OCI-LY7 (cell line): ENCODE measurements at regions not wholly inside any gene's neighbourhood (a gene's known extent, or its start where the extent isn't known, plus 50 kb on each side); places are given as distances from the start of the nearest gene placed in this dataset.

Experiments
- BruUV-seq: library from RNA; stranded (reverse); fragments of 400-500 nt; replicated peaks from 2 replicates; lab custom pipeline; 2021; lab: Mats Ljungman, UMichigan
- CTCF ChIA-PET: fragments of 300-600 bp; sonication (Branson Sonifier 250); formaldehyde crosslinking; loops from one replicate; lab custom pipeline; 2022; ENCODE audit warnings: antibody characterized with exemption; ENCODE audit not compliant: unreplicated experiment; lab: Charles Lee
- POLR2A ChIA-PET: fragments of 300-600 bp; sonication (Branson Sonifier 250); formaldehyde crosslinking; loops from one replicate; lab custom pipeline; 2022; ENCODE audit warnings: antibody characterized with exemption; lab: Charles Lee
- DNase-seq: peaks from one replicate; pipeline ENCODE4 v3.0.0-alpha.2; 2015; ENCODE audit warnings: low spot score
- H2AFZ ChIP-seq: fragments of 200-600 bp; sonication (generic), shearing (Covaris generic); 2 replicates; pipeline ENCODE4 v1.6.1; 2014; ENCODE audit warnings: mild to moderate bottlenecking, antibody characterized with exemption, low read length, moderate library complexity
- H3K27ac ChIP-seq: fragments of 200-600 bp; sonication (generic); 2 replicates; pipeline ENCODE4 v1.5.1; 2014; ENCODE audit warnings: mixed run types, low read depth, mild to moderate bottlenecking, moderate library complexity, low read length, inconsistent platforms; ENCODE audit not compliant: poor library complexity, severe bottlenecking
- H3K36me3 ChIP-seq: fragments of 200-600 bp; sonication (generic); 2 replicates; pipeline ENCODE4 v1.6.1; 2014; ENCODE audit warnings: mild to moderate bottlenecking, antibody characterized with exemption, low read length, moderate library complexity, mixed read lengths; ENCODE audit not compliant: insufficient read depth
- H3K4me1 ChIP-seq: fragments of 200-600 bp; sonication (generic); 2 replicates; pipeline ENCODE4 v1.5.1; 2014; ENCODE audit warnings: mild to moderate bottlenecking, low read length; ENCODE audit not compliant: insufficient read depth, poor library complexity, severe bottlenecking
- H3K4me2 ChIP-seq: fragments of 200-600 bp; sonication (generic); 2 replicates; pipeline ENCODE4 v1.6.1; 2014; ENCODE audit warnings: mild to moderate bottlenecking, low read length
- H3K4me3 ChIP-seq: fragments of 200-600 bp; sonication (generic); 2 replicates; pipeline ENCODE4 v1.5.1; 2014; ENCODE audit warnings: mild to moderate bottlenecking, low read depth, low read length; ENCODE audit not compliant: poor library complexity, severe bottlenecking
- H3K79me2 ChIP-seq: fragments of 200-600 bp; sonication (generic); 2 replicates; pipeline ENCODE4 v1.6.1; 2016; ENCODE audit warnings: low read depth, mild to moderate bottlenecking, low read length, moderate library complexity, mixed read lengths; ENCODE audit not compliant: insufficient read depth
- H3K9me2 ChIP-seq: fragments of 200-600 bp; sonication (generic); 2 replicates; pipeline ENCODE4 v1.6.1; 2016; ENCODE audit warnings: mild to moderate bottlenecking, low read length, mixed read lengths; ENCODE audit not compliant: insufficient read depth
- H3K9me3 ChIP-seq: fragments of 200-600 bp; sonication (generic); 2 replicates; pipeline ENCODE4 v1.6.1; 2014; ENCODE audit warnings: mild to moderate bottlenecking, mixed run types, low read length, mixed read lengths
- H4K20me1 ChIP-seq: fragments of 200-600 bp; sonication (generic); 2 replicates; pipeline ENCODE4 v1.6.1; 2014; ENCODE audit warnings: mild to moderate bottlenecking, antibody characterized with exemption, low read length, moderate library complexity, mixed read lengths; ENCODE audit not compliant: insufficient read depth
- EZH2phosphoT487 ChIP-seq: fragments of 200-600 bp; sonication (generic); IDR thresholded peaks from 2 replicates; pipeline ENCODE4 v1.6.1; 2018; ENCODE audit warnings: low read depth, borderline replicate concordance, mild to moderate bottlenecking, mixed run types, antibody characterized with exemption, low read length, moderate library complexity, mixed read lengths
- intact Hi-C: fragments of 100-400 bp; cut with micrococcal nuclease; formaldehyde crosslinking; loops from one replicate; pipeline ENCODE4 v1.10.0; 2022; ENCODE audit not compliant: unreplicated experiment
- TF ChIP-seq, protein P1 (sequence below): fragments of 200-600 bp; sonication (generic); conservative IDR thresholded peaks from 2 replicates; pipeline ENCODE4 v1.5.1; 2014; ENCODE audit warnings: mild to moderate bottlenecking, antibody characterized with exemption, low read length, moderate library complexity, mixed read lengths

GRCh38 chr20:12175538-12175937 is 257.8 kb downstream of the BTBD3 start:
- Histone ChIP-seq H3K4me1 (no peaks in the 10 kb centered on the region), H4K20me1 (no peaks in the 10 kb centered on the region), H2AFZ (no peak overlapping the region), H3K36me3 (no peaks in the 10 kb centered on the region), H3K4me3 (no peak overlapping the region), H3K9me2 (no peaks in the 10 kb centered on the region), H3K9me3 (no peaks in the 10 kb centered on the region), H3K79me2 (no peaks in the 10 kb centered on the region), H3K4me2 (no peak overlapping the region), H3K27ac (no peak overlapping the region)
- ChIA-PET POLR2A (no interaction called here), CTCF (no interaction called here)
- intact Hi-C loops, result no loop called here
- TF ChIP-seq EZH2phosphoT487, result no peak
- TF ChIP-seq, protein P1, sequence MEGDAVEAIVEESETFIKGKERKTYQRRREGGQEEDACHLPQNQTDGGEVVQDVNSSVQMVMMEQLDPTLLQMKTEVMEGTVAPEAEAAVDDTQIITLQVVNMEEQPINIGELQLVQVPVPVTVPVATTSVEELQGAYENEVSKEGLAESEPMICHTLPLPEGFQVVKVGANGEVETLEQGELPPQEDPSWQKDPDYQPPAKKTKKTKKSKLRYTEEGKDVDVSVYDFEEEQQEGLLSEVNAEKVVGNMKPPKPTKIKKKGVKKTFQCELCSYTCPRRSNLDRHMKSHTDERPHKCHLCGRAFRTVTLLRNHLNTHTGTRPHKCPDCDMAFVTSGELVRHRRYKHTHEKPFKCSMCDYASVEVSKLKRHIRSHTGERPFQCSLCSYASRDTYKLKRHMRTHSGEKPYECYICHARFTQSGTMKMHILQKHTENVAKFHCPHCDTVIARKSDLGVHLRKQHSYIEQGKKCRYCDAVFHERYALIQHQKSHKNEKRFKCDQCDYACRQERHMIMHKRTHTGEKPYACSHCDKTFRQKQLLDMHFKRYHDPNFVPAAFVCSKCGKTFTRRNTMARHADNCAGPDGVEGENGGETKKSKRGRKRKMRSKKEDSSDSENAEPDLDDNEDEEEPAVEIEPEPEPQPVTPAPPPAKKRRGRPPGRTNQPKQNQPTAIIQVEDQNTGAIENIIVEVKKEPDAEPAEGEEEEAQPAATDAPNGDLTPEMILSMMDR, result no peak
- DNase-seq, result no peak
- BruUV-seq, result no TSS peak

DNA sequence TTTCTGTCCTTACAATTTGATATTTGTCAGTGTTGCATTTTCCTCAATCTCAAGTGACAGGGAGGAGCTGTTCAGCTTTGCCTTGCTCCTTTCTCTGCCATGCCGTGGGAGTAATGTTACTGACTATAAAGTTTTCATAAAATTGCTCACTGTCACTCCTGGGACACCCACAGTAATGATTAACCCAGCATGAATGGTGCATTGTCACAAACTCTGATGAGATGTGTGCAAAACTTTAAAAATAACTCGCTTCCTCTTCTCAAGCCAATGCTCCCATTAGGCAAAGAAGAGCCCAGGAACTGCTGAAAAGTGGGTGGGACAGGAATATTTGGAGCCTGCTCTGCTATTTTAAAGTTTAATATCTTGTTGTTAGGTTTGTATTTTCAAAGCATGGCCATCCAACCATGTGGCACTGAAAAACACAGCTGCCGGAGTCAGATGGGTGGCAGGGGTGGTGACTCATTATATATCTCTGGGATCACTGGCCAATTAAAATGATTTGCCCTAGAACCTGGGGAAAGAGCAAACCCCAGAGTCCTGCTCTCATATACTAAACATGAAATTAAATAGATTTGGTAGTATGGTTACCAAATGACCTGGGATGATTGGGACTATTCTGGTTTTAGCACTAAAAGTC is 260.1 kb downstream of the BTBD3 start:
- H4K20me1 ChIP-seq, result no peaks in the 10 kb centered on the region
- H3K36me3 ChIP-seq, result no peaks in the 10 kb centered on the region
- intact Hi-C loops, result no loop called here
- ChIA-PET CTCF (no interaction called here), POLR2A (interaction anchor here (0.8 kb wide), 1 partner anchor 983 kb away, joined by 3 read pairs; no protein-coding TSS in a partner anchor)
- H3K9me2 ChIP-seq, result no peaks in the 10 kb centered on the region
- H3K27ac ChIP-seq, result no peak overlapping the region
- no peak overlapping the region for H2AFZ ChIP-seq
- H3K9me3 ChIP-seq, result no peaks in the 10 kb centered on the region
- TF ChIP-seq, protein P1, result no peak
- TF ChIP-seq EZH2phosphoT487, result no peak
- no peak overlapping the region for H3K4me2 ChIP-seq
- H3K4me3 ChIP-seq, result no peak overlapping the region
- no peaks in the 10 kb centered on the region for H3K79me2 ChIP-seq
- BruUV-seq, result no TSS peak
- H3K4me1 ChIP-seq, result no peaks in the 10 kb centered on the region
- no peak for DNase-seq

DNA sequence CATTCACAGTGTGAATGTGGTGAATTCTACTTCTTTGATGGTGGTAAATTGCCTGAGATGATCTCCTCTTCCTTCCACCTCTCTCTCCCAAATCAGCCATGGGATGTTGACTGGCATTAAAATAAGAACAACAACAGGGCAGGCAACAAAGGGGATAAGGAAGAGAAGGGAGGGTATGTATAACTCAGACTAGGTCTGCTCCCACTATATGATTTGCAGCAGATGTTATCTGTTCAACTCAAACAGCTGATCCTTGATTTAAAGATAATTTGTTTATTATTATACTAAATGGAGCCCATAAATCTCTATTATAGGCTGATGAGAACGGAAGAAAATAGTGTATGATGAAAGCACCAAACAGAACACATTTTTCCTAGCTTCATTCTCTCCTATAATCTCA is 262.0 kb downstream of the BTBD3 start:
- Histone ChIP-seq H3K9me3 (no peaks in the 10 kb centered on the region), H3K79me2 (no peaks in the 10 kb centered on the region), H3K4me2 (no peak overlapping the region), H4K20me1 (no peaks in the 10 kb centered on the region), H3K9me2 (no peaks in the 10 kb centered on the region), H2AFZ (no peak overlapping the region), H3K36me3 (no peaks in the 10 kb centered on the region), H3K27ac (no peak overlapping the region), H3K4me1 (no peaks in the 10 kb centered on the region), H3K4me3 (no peak overlapping the region)
- ChIA-PET POLR2A (interaction anchor here (1.2 kb wide), 1 partner anchor 12 kb away, joined by 5 read pairs; no protein-coding TSS in a partner anchor), CTCF (no interaction called here)
- intact Hi-C loops, result no loop called here
- TF ChIP-seq EZH2phosphoT487, result no peak
- TF ChIP-seq, protein P1, result no peak
- no TSS peak for BruUV-seq
- DNase-seq, result no peak
